ENCODE measurements at regions not wholly inside any gene's neighbourhood (a gene's known extent, or its start where the extent isn't known, plus 50 kb on each side); places are given as distances from the start of the nearest gene placed in this dataset.

GRCh38 chr1:116261227-116261626 lies 111.8 kb upstream of the ATP1A1 start:
- Histone ChIP-seq H3K36me3 (ENCODE audit: insufficient read depth) (no peaks in the 10 kb centered on the region), H3K27me3 (ENCODE audit: insufficient read depth, low read depth) (no peaks in the 10 kb centered on the region), H3K9ac (no peak overlapping the region), H3K4me3 (IDR thresholded peaks at IDR 0.05; ENCODE audit: insufficient read depth, low read depth, low read length) (no peak overlapping the region), H3K4me2 (no peak overlapping the region), H2AFZ (ENCODE audit: low read depth) (no peak overlapping the region), H3K27ac (no peak overlapping the region), H4K20me1 (ENCODE audit: insufficient read depth) (no peaks in the 10 kb centered on the region), H3K79me2 (ENCODE audit: insufficient read depth, low read depth) (no peaks in the 10 kb centered on the region), H3K4me1 (ENCODE audit: low read depth, poor library complexity, severe bottlenecking) (peaks cover 87% of the 10 kb centered on the region)
- TF ChIP-seq, protein P1, sequence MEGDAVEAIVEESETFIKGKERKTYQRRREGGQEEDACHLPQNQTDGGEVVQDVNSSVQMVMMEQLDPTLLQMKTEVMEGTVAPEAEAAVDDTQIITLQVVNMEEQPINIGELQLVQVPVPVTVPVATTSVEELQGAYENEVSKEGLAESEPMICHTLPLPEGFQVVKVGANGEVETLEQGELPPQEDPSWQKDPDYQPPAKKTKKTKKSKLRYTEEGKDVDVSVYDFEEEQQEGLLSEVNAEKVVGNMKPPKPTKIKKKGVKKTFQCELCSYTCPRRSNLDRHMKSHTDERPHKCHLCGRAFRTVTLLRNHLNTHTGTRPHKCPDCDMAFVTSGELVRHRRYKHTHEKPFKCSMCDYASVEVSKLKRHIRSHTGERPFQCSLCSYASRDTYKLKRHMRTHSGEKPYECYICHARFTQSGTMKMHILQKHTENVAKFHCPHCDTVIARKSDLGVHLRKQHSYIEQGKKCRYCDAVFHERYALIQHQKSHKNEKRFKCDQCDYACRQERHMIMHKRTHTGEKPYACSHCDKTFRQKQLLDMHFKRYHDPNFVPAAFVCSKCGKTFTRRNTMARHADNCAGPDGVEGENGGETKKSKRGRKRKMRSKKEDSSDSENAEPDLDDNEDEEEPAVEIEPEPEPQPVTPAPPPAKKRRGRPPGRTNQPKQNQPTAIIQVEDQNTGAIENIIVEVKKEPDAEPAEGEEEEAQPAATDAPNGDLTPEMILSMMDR (conservative IDR thresholded peaks at IDR 0.05; ENCODE audit: low read depth, low read length): no peak

DNA sequence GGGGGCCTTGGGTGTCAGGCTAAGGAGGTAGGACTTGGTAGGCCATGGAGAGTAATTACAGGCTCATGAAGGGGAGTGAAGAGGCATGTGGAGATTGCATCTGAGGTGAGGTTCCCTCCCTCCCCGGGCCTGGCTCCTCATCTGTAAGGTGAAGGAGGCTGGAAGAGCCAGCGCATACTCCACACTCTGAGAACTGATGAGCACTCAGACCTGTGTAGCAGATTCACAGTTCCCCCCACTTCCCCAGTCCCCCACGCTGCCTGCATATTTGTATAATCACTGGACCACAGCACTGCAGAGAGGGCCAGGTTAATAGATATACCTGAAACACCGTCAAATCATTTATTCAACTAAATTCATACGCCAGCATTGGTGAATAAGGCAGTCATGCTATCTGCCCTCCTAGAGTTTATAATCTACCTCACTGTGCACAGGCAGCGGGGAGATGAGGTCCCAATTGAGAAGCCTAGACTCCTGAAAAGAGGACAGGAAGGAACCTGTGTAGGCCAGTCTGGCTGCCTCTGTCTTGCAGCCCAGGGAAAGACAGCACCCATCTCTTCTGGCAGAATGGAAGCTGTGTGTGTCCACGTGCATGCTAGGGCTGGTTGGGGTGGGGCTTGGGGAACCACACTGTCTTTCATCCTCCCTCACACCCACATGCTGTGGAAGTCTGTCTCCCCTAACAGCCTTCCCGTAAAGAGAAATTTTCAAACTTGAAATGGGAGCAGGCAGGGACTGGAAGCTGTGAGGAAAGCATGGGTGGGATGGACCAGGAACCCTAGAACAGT lies 110.6 kb upstream of the ATP1A1 start:
- Histone ChIP-seq H3K4me2 (peak overlapping the region; percentile 36; the same call in 1 of the 2 replicates), H3K27ac (no peak overlapping the region), H4K20me1 (ENCODE audit: insufficient read depth) (no peaks in the 10 kb centered on the region), H2AFZ (ENCODE audit: low read depth) (peak overlapping the region; percentile 30; the same call in 1 of the 2 replicates), H3K36me3 (ENCODE audit: insufficient read depth) (no peaks in the 10 kb centered on the region), H3K4me1 (ENCODE audit: low read depth, poor library complexity, severe bottlenecking) (peaks cover 90% of the 10 kb centered on the region), H3K9ac (no peak overlapping the region), H3K4me3 (IDR thresholded peaks at IDR 0.05; ENCODE audit: insufficient read depth, low read depth, low read length) (no peak overlapping the region), H3K27me3 (ENCODE audit: insufficient read depth, low read depth) (no peaks in the 10 kb centered on the region), H3K79me2 (ENCODE audit: insufficient read depth, low read depth) (no peaks in the 10 kb centered on the region)
- TF ChIP-seq, protein P1 (conservative IDR thresholded peaks at IDR 0.05; ENCODE audit: low read depth, low read length): no peak

GRCh38 chr1:116262995-116263385 lies 110.1 kb upstream of the ATP1A1 start:
- peaks cover 91% of the 10 kb centered on the region for H3K4me1 ChIP-seq (ENCODE audit: low read depth, poor library complexity, severe bottlenecking)
- H3K4me2 ChIP-seq: no peak overlapping the region
- H3K79me2 ChIP-seq (ENCODE audit: insufficient read depth, low read depth): no peaks in the 10 kb centered on the region
- no peaks in the 10 kb centered on the region for H4K20me1 ChIP-seq (ENCODE audit: insufficient read depth)
- H2AFZ ChIP-seq (ENCODE audit: low read depth): peak overlapping the region; percentile 30; the same call in 1 of the 2 replicates
- no peaks in the 10 kb centered on the region for H3K36me3 ChIP-seq (ENCODE audit: insufficient read depth)
- no peak overlapping the region for H3K9ac ChIP-seq
- H3K27ac ChIP-seq: no peak overlapping the region
- H3K4me3 ChIP-seq (IDR thresholded peaks at IDR 0.05; ENCODE audit: insufficient read depth, low read depth, low read length): no peak overlapping the region
- no peaks in the 10 kb centered on the region for H3K27me3 ChIP-seq (ENCODE audit: insufficient read depth, low read depth)
- TF ChIP-seq, protein P1 (conservative IDR thresholded peaks at IDR 0.05; ENCODE audit: low read depth, low read length): no peak

GRCh38 chr1:116265931-116266863 lies 106.8 kb upstream of the ATP1A1 start:
- H2AFZ ChIP-seq (ENCODE audit: low read depth): no peak overlapping the region

More at GRCh38 chr1:116265931-116266863, 106.8 kb upstream of the ATP1A1 start:
- Histone ChIP-seq H3K4me1 (ENCODE audit: low read depth, poor library complexity, severe bottlenecking) (peaks cover 75% of the 10 kb centered on the region), H3K9ac (no peak overlapping the region), H3K27ac (no peak overlapping the region; the same call in 1 of the 2 replicates), H3K36me3 (ENCODE audit: insufficient read depth) (no peaks in the 10 kb centered on the region), H3K4me2 (no peak overlapping the region; the same call in 1 of the 2 replicates), H4K20me1 (ENCODE audit: insufficient read depth) (no peaks in the 10 kb centered on the region), H3K27me3 (ENCODE audit: insufficient read depth, low read depth) (no peaks in the 10 kb centered on the region), H3K79me2 (ENCODE audit: insufficient read depth, low read depth) (no peaks in the 10 kb centered on the region), H3K4me3 (IDR thresholded peaks at IDR 0.05; ENCODE audit: insufficient read depth, low read depth, low read length) (no peak overlapping the region)
- TF ChIP-seq, protein P1 (conservative IDR thresholded peaks at IDR 0.05; ENCODE audit: low read depth, low read length): no peak

Measured in KMS-11 (cell line).